SU-DHL-6 (cell line): ENCODE measurements at regions not wholly inside any gene's neighbourhood (a gene's known extent, or its start where the extent isn't known, plus 50 kb on each side); places are given as distances from the start of the nearest gene placed in this dataset.

Experiments
- EZH2phosphoT487 ChIP-seq: fragments of 200-600 bp; sonication (generic), shearing (Covaris generic); conservative IDR thresholded peaks from 2 replicates; pipeline ENCODE4 v1.6.1; 2018; ENCODE audit warnings: mild to moderate bottlenecking, antibody characterized with exemption, low read length, moderate library complexity, mixed read lengths
- TF ChIP-seq, protein P1 (sequence below): fragments of 200-600 bp; sonication (generic); IDR thresholded peaks from one replicate; pipeline ENCODE4 v1.5.1; 2017; ENCODE audit warnings: antibody characterized with exemption, mild to moderate bottlenecking, low read length, moderate library complexity; ENCODE audit not compliant: insufficient read depth, poor library complexity, severe bottlenecking

DNA sequence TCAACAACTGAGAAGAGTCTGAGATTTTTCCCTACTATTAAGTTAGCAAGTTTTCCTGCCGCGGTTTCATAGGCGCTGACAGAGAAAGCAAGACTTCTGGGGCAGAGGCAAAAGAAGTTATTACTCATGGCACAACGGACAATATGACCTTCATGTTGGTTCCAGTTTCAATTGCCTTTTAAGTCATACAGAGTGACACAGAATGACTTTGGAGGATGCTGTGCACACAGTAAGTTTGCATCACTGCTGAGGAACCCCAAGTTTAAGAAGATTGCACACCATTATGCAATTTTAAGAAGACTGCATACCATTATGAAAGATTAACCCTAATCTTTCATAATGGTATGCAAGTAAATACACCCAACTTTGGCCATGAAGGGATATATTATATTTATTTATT is 626.5 kb upstream of the CHORDC1 start:
- TF ChIP-seq, protein P1, sequence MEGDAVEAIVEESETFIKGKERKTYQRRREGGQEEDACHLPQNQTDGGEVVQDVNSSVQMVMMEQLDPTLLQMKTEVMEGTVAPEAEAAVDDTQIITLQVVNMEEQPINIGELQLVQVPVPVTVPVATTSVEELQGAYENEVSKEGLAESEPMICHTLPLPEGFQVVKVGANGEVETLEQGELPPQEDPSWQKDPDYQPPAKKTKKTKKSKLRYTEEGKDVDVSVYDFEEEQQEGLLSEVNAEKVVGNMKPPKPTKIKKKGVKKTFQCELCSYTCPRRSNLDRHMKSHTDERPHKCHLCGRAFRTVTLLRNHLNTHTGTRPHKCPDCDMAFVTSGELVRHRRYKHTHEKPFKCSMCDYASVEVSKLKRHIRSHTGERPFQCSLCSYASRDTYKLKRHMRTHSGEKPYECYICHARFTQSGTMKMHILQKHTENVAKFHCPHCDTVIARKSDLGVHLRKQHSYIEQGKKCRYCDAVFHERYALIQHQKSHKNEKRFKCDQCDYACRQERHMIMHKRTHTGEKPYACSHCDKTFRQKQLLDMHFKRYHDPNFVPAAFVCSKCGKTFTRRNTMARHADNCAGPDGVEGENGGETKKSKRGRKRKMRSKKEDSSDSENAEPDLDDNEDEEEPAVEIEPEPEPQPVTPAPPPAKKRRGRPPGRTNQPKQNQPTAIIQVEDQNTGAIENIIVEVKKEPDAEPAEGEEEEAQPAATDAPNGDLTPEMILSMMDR, result no peak
- no peak for TF ChIP-seq EZH2phosphoT487
